Heart right ventricle (tissue), 16 donors: ENCODE measurements at regions not wholly inside any gene's neighbourhood (a gene's known extent, or its start where the extent isn't known, plus 50 kb on each side); places are given as distances from the start of the nearest gene placed in this dataset.

Experiments
- ATAC-seq, 8 donors: fragments of 200-7000 bp; cut with Tn5 transposase; one replicate each; pipeline ENCODE4 v1.9.1; 2020; ENCODE audit warnings: mild to moderate bottlenecking in 8 of 8, moderate library complexity in 8 of 8, moderate number of reproducible peaks in 1 of 8
- DNase-seq, 2 donors: peaks; one replicate each; pipeline ENCODE4 v3.0.0-alpha.2; 2020
- H3K27ac ChIP-seq, 10 donors: fragments of 200-600 bp; sonication (generic) in 2 of 10; one replicate each; pipeline versions ENCODE4 v1.5.0 to v1.8.0; 2020 to 2022; ENCODE audit warnings: mild to moderate bottlenecking in 3 of 10
- H3K27me3 ChIP-seq, 7 donors: fragments of 200-600 bp; one replicate each; pipeline ENCODE4 v1.8.0; 2021 to 2022; ENCODE audit warnings: mild to moderate bottlenecking in 2 of 7
- H3K36me3 ChIP-seq, 9 donors: fragments of 200-600 bp; sonication (generic) in 1 of 9; one replicate each; pipeline versions ENCODE4 v1.5.0 to v1.8.0; 2020 to 2022; ENCODE audit warnings: mild to moderate bottlenecking in 2 of 9
- H3K4me1 ChIP-seq, 9 donors: fragments of 200-600 bp; sonication (generic) in 1 of 9; one replicate each; pipeline versions ENCODE4 v1.5.0 to v1.8.0; 2020 to 2022; ENCODE audit warnings: mild to moderate bottlenecking in 4 of 9
- H3K4me3 ChIP-seq, 10 donors: fragments of 200-600 bp; sonication (generic) in 2 of 10; one replicate each; pipeline versions ENCODE4 v1.5.0 to v1.8.0; 2020 to 2022; ENCODE audit warnings: mild to moderate bottlenecking in 7 of 10, moderate library complexity in 2 of 10
- H3K9me3 ChIP-seq, 11 donors: fragments of 200-600 bp in 10 of 11; sonication (generic) in 2 of 11; one replicate each; pipeline versions ENCODE4 v1.5.0 to v1.8.0; 2013 to 2022; ENCODE audit warnings: mild to moderate bottlenecking in 2 of 11, control low read depth in 1 of 11, moderate library complexity in 1 of 11
- CTCF ChIP-seq, 9 donors: fragments of 200-600 bp; sonication (generic) in 2 of 9; IDR thresholded peaks; one replicate each; pipeline versions ENCODE4 v1.5.0 to v1.8.0; 2021 to 2022; ENCODE audit warnings: antibody characterized with exemption in 9 of 9, mild to moderate bottlenecking in 5 of 9, moderate library complexity in 1 of 9
- WGBS, 2 donors: extraction: QIAGEN DNeasy Blood & Tissue Kit; methylation state at CpG; one replicate each; pipeline ENCODE4 v1.1.7; 2013; ENCODE audit warnings: inconsistent platforms in 1 of 2; 5-methylcytosine and 5-hydroxymethylcytosine counted together
- intact Hi-C, 10 donors: fragments of 100-400 bp; cut with DNase I; formaldehyde crosslinking; loops; one replicate each; pipeline versions ENCODE4 v1.11.1 to v1.14.2; 2022
- donor health status: Arrhythmogenic right ventricular cardiomyopathy.
- donor health status: ischemic (EF 13 %, LVEDD 7.1; RV severe dilation, severe dysfunction).
- donor health status: healthy with polysubstance abuse.
- donor health status: DM: no; HTN: yes; CAD: no.
- donor health status: DM: no; HTN: no; CAD: no.
- donor health status: ischemic (EF 25% LVEDD 6.9; RV normal size, moderate dysfunction).
- donor health status: ischemic (EF 25% LVEDD 5.7; RV mildly dilated, moderate dysfunction).
- donor health status: healthy.
- donor health status: DM: yes; HTN: yes; CAD: no.
- donor health status: Ischemic cardiomyopathy.
- donor health status: ischemic (EF 35%, LVEDD 5.7; RV mildly dilated, moderate dysfunction).
- donor health status: nonischemic (EF 11% LVEDD 7.7; RV severe dilation, severe dysfunction).
- donor health status: DM: yes; HTN: yes; CAD: no.
- donor health status: PGD.
- donor health status: ischemic (EF 29% LVEDD 5.4; RV normal size, mild dysfunction).
- donor health status: nonischemic (EF 23%, LVEDD 6.1; RV moderate dilation, normal function).

DNA sequence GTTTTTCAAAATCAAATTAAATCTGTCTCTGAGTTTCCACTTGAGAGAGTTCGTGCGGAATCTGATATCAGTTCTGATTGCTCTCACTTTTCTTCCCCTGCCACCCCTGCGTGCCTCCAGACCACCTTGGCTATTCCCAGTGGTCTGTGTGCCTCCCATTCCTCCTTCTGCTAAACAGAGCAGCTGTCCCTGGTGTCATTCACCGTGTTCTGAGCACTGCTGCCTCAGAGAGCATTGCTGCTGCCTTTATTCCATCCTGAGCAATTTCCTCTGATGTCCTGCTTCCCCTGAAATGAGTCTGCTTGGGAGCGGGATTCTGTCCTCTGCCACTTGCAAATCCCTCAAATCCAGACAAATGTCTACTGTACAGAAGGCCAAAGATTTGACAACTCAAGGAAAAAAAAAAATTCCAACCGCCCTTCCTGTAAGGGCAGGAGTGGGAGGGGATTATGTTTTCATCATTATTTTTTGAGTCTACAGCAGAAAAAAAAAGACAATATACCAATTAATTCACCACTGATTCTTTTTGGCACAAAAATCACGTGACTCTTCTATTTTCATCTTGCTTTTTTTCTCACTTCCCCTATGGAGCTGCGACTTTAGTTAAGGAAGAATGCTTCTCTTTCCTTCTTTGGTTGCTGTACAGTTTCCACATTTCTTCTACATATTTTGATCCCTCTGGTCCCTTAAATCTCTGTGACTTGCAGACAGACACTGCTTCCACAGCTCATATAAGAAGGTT lies 833.0 kb downstream of the EPHA7 start:
- Histone ChIP-seq H3K27ac (no peak overlapping the region), H3K27me3 (no peaks in the 10 kb centered on the region), H3K4me1 (no peaks in the 10 kb centered on the region), H3K4me3 (no peak overlapping the region), H3K9me3 (peaks cover 0 to 4% (median 0%) of the 10 kb centered on the region in 11 donors), H3K36me3 (no peaks in the 10 kb centered on the region)
- TF ChIP-seq CTCF (IDR thresholded peaks at IDR 0.05) = no peak
- ATAC-seq (no peak), DNase-seq (no peak)
- 47 to 61% methylated on average over 8 of the region's 8 CpGs for WGBS, 2 donors
- intact Hi-C loops = no loop called here

GRCh38 chr6:92582211-92582610 lies 837.1 kb downstream of the EPHA7 start:
- DNase-seq (no peak), ATAC-seq (no peak)
- WGBS, 2 donors = 90 to 95% methylated on average over 1 of the region's 1 CpG

DNA sequence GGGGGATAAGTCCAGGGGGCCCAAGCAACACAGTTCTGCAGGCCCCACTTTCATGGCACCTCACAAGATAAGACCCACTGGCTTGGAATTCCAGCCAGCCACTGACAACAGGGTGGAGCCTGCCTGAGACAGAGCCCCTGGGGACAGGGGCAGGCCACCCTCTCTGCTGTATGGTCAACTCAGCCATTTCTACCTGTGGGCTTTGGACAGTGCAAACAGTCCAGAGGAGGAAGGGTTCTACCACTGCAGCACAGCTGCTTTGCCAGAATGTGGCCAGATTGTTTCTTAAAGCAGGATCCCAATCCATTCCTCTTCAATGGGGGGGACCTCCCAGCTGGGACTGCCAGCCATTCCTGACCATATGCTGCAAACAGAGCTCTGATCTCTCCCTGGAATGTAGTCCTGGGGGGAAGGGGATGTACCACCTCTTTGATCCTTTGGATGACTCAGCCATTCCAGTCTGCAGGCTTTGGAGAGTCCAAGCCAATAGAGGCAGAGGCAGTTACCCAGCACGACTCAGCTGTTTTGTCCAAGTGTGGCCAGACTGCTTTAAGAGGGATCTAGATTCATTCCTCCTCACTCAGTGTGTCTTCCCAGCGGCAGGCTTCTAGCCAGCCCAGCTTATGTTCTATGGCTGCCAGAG lies 842.2 kb downstream of the EPHA7 start:
- no peak for DNase-seq
- WGBS, 2 donors = 89 to 92% methylated on average over 2 of the region's 2 CpGs
- no peak for ATAC-seq
- no peak overlapping the region for H3K4me3 ChIP-seq
- intact Hi-C loops = no loop called here
- H3K9me3 ChIP-seq = peaks cover 0 to 40% (median 4%) of the 10 kb centered on the region in 11 donors
- no peak overlapping the region for H3K27ac ChIP-seq
- H3K36me3 ChIP-seq = no peaks in the 10 kb centered on the region
- no peaks in the 10 kb centered on the region for H3K27me3 ChIP-seq
- no peak for TF ChIP-seq CTCF (IDR thresholded peaks at IDR 0.05)
- H3K4me1 ChIP-seq = no peaks in the 10 kb centered on the region

More at GRCh38 chr6:92582211-92582610, 837.1 kb downstream of the EPHA7 start:
- Histone ChIP-seq H3K27me3 (no peaks in the 10 kb centered on the region), H3K36me3 (no peaks in the 10 kb centered on the region), H3K4me3 (no peak overlapping the region), H3K4me1 (no peaks in the 10 kb centered on the region), H3K27ac (no peak overlapping the region), H3K9me3 (peaks cover 0 to 40% (median 4%) of the 10 kb centered on the region in 11 donors)
- intact Hi-C loops = no loop called here
- no peak for TF ChIP-seq CTCF (IDR thresholded peaks at IDR 0.05)

- DNase-seq = no peak
- intact Hi-C loops = no loop called here
- H3K27ac ChIP-seq = no peak overlapping the region
- TF ChIP-seq CTCF (IDR thresholded peaks at IDR 0.05) = no peak
- ATAC-seq = no peak
- no peaks in the 10 kb centered on the region for H3K36me3 ChIP-seq
- no peaks in the 10 kb centered on the region for H3K9me3 ChIP-seq
- H3K4me1 ChIP-seq = peaks cover 0 to 4% (median 0%) of the 10 kb centered on the region in 9 donors
- 88 to 98% methylated on average over 1 of the region's 1 CpG for WGBS, 2 donors
- H3K4me3 ChIP-seq = no peak overlapping the region
- H3K27me3 ChIP-seq = no peaks in the 10 kb centered on the region
Observed at GRCh38 chr6:92568541-92568940, 850.8 kb downstream of the EPHA7 start.
